ENCODE measurements at regions not wholly inside any gene's neighbourhood (a gene's known extent, or its start where the extent isn't known, plus 50 kb on each side); places are given as distances from the start of the nearest gene placed in this dataset.

- H3K27ac ChIP-seq: peak overlapping the region; percentile 39
- H3K9me3 ChIP-seq (ENCODE audit: control insufficient read depth, low read length): no peaks in the 10 kb centered on the region
These were observed 211.6 kb downstream of the DUSP6 start for GRCh38 chr12:89140602-89141238.

GRCh38 chr12:89140141-89140540, 212.2 kb downstream of the DUSP6 start:
- H3K4me3 ChIP-seq (ENCODE audit: low read depth, low read length): no peak overlapping the region
- H3K4me2 ChIP-seq (ENCODE audit: low read length): no peak overlapping the region
- H3K27ac ChIP-seq: no peak overlapping the region
- no peaks in the 10 kb centered on the region for H3K36me3 ChIP-seq (ENCODE audit: control insufficient read depth, insufficient read depth, low read length)
- no peak for TF ChIP-seq CTCF (IDR thresholded peaks at IDR 0.05)
- H3K79me2 ChIP-seq: no peaks in the 10 kb centered on the region
- no peaks in the 10 kb centered on the region for H3K27me3 ChIP-seq (ENCODE audit: control insufficient read depth, insufficient read depth, low read length)
- no peak overlapping the region for H3K9ac ChIP-seq
- H3K4me1 ChIP-seq: peaks cover 24% of the 10 kb centered on the region
- H2AFZ ChIP-seq: no peak overlapping the region
- no peaks in the 10 kb centered on the region for H3K9me3 ChIP-seq (ENCODE audit: control insufficient read depth, low read length)

More at GRCh38 chr12:89140602-89141238, 211.6 kb downstream of the DUSP6 start:
- Histone ChIP-seq H2AFZ (peak overlapping the region; percentile 45), H3K36me3 (ENCODE audit: control insufficient read depth, insufficient read depth, low read length) (no peaks in the 10 kb centered on the region), H3K4me2 (ENCODE audit: low read length) (no peak overlapping the region), H3K27me3 (ENCODE audit: control insufficient read depth, insufficient read depth, low read length) (no peaks in the 10 kb centered on the region), H3K4me1 (peaks cover 24% of the 10 kb centered on the region), H3K79me2 (no peaks in the 10 kb centered on the region), H3K9ac (no peak overlapping the region), H3K4me3 (ENCODE audit: low read depth, low read length) (no peak overlapping the region)
- no peak for TF ChIP-seq CTCF (IDR thresholded peaks at IDR 0.05)

- TF ChIP-seq CTCF (IDR thresholded peaks at IDR 0.05): no peak
- H3K36me3 ChIP-seq (ENCODE audit: control insufficient read depth, insufficient read depth, low read length): no peaks in the 10 kb centered on the region
- no peak overlapping the region for H2AFZ ChIP-seq
- H3K4me1 ChIP-seq: peaks cover 26% of the 10 kb centered on the region
- no peak overlapping the region for H3K27ac ChIP-seq
- no peak overlapping the region for H3K4me3 ChIP-seq (ENCODE audit: low read depth, low read length)
- no peaks in the 10 kb centered on the region for H3K79me2 ChIP-seq
- H3K27me3 ChIP-seq (ENCODE audit: control insufficient read depth, insufficient read depth, low read length): no peaks in the 10 kb centered on the region
- H3K9me3 ChIP-seq (ENCODE audit: control insufficient read depth, low read length): no peaks in the 10 kb centered on the region
- H3K4me2 ChIP-seq (ENCODE audit: low read length): no peak overlapping the region
- no peak overlapping the region for H3K9ac ChIP-seq
These were observed 212.9 kb downstream of the DUSP6 start for GRCh38 chr12:89139390-89139789.

GRCh38 chr12:89138048-89138852, 214.1 kb downstream of the DUSP6 start:
- Histone ChIP-seq H3K9ac (no peak overlapping the region), H3K4me3 (ENCODE audit: low read depth, low read length) (no peak overlapping the region), H3K36me3 (ENCODE audit: control insufficient read depth, insufficient read depth, low read length) (no peaks in the 10 kb centered on the region), H3K9me3 (ENCODE audit: control insufficient read depth, low read length) (no peaks in the 10 kb centered on the region), H2AFZ (peak overlapping the region; percentile 46), H3K27me3 (ENCODE audit: control insufficient read depth, insufficient read depth, low read length) (no peaks in the 10 kb centered on the region), H3K27ac (peak overlapping the region; percentile 5), H3K79me2 (no peaks in the 10 kb centered on the region), H3K4me2 (ENCODE audit: low read length) (no peak overlapping the region), H3K4me1 (peaks cover 36% of the 10 kb centered on the region)
- TF ChIP-seq CTCF (IDR thresholded peaks at IDR 0.05): no peak
